OCI-LY3 (cell line): ENCODE measurements at regions not wholly inside any gene's neighbourhood (a gene's known extent, or its start where the extent isn't known, plus 50 kb on each side); places are given as distances from the start of the nearest gene placed in this dataset.
A peak's percentile ranks its signal among the peaks of the same experiment; 100 is the strongest.

ENCODE experiments used
- H2AFZ ChIP-seq: fragments of 200-600, 300-600 bp; shearing (Covaris generic); 2 replicates; pipeline ENCODE4 v1.6.0; 2014; ENCODE audit warnings: antibody characterized with exemption, low read depth, low read length
- H3K27ac ChIP-seq: fragments of 200-600, 300-600 bp; sonication (generic); 2 replicates; pipeline ENCODE4 v1.5.1; 2014; ENCODE audit warnings: mild to moderate bottlenecking, low read length, moderate library complexity, mixed read lengths
- H3K27me3 ChIP-seq: fragments of 200-600, 300-600 bp; sonication (generic); 2 replicates; pipeline ENCODE4 v1.6.1; 2014; ENCODE audit warnings: low read depth, low read length, mixed read lengths
- H3K36me3 ChIP-seq: fragments of 200-600, 300-600 bp; sonication (generic); replicated peaks from 2 replicates; pipeline ENCODE3; 2014; ENCODE audit warnings: low read depth, low read length, mixed read lengths
- H3K4me1 ChIP-seq: fragments of 300-600, 200-600 bp; sonication (generic); 2 replicates; pipeline ENCODE4 v1.6.1; 2014; ENCODE audit warnings: low read length, mixed read lengths
- H3K4me2 ChIP-seq: fragments of 200-600, 300-600 bp; sonication (generic); 2 replicates; pipeline ENCODE4 v1.6.1; 2014; ENCODE audit warnings: low read length, mixed read lengths
- H3K4me3 ChIP-seq: fragments of 300-600, 200-600 bp; sonication (generic); 2 replicates; pipeline ENCODE4 v1.5.1; 2014; ENCODE audit warnings: antibody characterized with exemption, mild to moderate bottlenecking, low read length, moderate library complexity
- H3K79me2 ChIP-seq: fragments of 300-600, 200-600 bp; shearing (Covaris generic); 2 replicates; pipeline ENCODE4 v1.6.1; 2014; ENCODE audit warnings: mild to moderate bottlenecking, low read length, mixed read lengths
- H3K9ac ChIP-seq: fragments of 300-600, 200-600 bp; shearing (Covaris generic); 2 replicates; pipeline ENCODE4 v1.6.0; 2014; ENCODE audit warnings: mild to moderate bottlenecking, low read length, moderate library complexity
- H3K9me3 ChIP-seq: fragments of 200-600, 300-600 bp; shearing (Covaris generic); 2 replicates; pipeline ENCODE4 v1.6.1; 2014; ENCODE audit warnings: low read length, mixed read lengths; ENCODE audit not compliant: insufficient read depth
- H4K20me1 ChIP-seq: fragments of 200-600, 300-600 bp; sonication (generic); 2 replicates; pipeline ENCODE4 v1.6.1; 2016; ENCODE audit warnings: low read length, mixed read lengths; ENCODE audit not compliant: insufficient read depth
- CTCF ChIP-seq: fragments of 200-600, 300-600 bp; sonication (generic); IDR thresholded peaks from 2 replicates; pipeline ENCODE4 v1.5.1; 2014; ENCODE audit warnings: antibody characterized with exemption, low read length, low read depth
- EZH2phosphoT487 ChIP-seq: fragments of 200-600 bp; shearing (Covaris generic); IDR thresholded peaks from 2 replicates; pipeline ENCODE4 v1.6.1; 2018; ENCODE audit warnings: antibody characterized with exemption, mixed run types, low read depth

- Histone ChIP-seq H3K79me2 (no peaks in the 10 kb centered on the region), H3K4me3 (no peak overlapping the region), H3K27ac (no peak overlapping the region), H3K36me3 (no peaks in the 10 kb centered on the region), H3K4me1 (peaks cover 9% of the 10 kb centered on the region), H3K9me3 (no peaks in the 10 kb centered on the region), H3K27me3 (no peaks in the 10 kb centered on the region), H2AFZ (no peak overlapping the region), H3K4me2 (peak overlapping the region; percentile 41), H3K9ac (no peak overlapping the region), H4K20me1 (no peaks in the 10 kb centered on the region)
- TF ChIP-seq CTCF (no peak), EZH2phosphoT487 (no peak)
Observed at GRCh38 chr4:20086799-20087521, 164.7 kb upstream of the SLIT2 start.

GRCh38 chr4:20086067-20086798, 165.5 kb upstream of the SLIT2 start:
- H3K79me2 ChIP-seq = no peaks in the 10 kb centered on the region
- no peaks in the 10 kb centered on the region for H3K9me3 ChIP-seq
- H3K4me1 ChIP-seq = peaks cover 9% of the 10 kb centered on the region
- no peaks in the 10 kb centered on the region for H4K20me1 ChIP-seq
- H2AFZ ChIP-seq = no peak overlapping the region
- no peaks in the 10 kb centered on the region for H3K27me3 ChIP-seq
- H3K36me3 ChIP-seq = no peaks in the 10 kb centered on the region
- H3K27ac ChIP-seq = no peak overlapping the region
- TF ChIP-seq EZH2phosphoT487 (no peak), CTCF (no peak)
- H3K4me2 ChIP-seq = peak overlapping the region; percentile 41
- no peak overlapping the region for H3K4me3 ChIP-seq
- no peak overlapping the region for H3K9ac ChIP-seq

GRCh38 chr4:20085653-20086052, 166.1 kb upstream of the SLIT2 start:
- Histone ChIP-seq H3K79me2 (no peaks in the 10 kb centered on the region), H3K36me3 (no peaks in the 10 kb centered on the region), H3K4me2 (no peak overlapping the region), H3K4me1 (peaks cover 9% of the 10 kb centered on the region), H3K27me3 (no peaks in the 10 kb centered on the region), H2AFZ (no peak overlapping the region), H3K9ac (no peak overlapping the region), H3K4me3 (no peak overlapping the region), H3K9me3 (no peaks in the 10 kb centered on the region), H4K20me1 (no peaks in the 10 kb centered on the region), H3K27ac (no peak overlapping the region)
- TF ChIP-seq CTCF (no peak), EZH2phosphoT487 (no peak)

GRCh38 chr4:20085156-20085555, 166.5 kb upstream of the SLIT2 start:
- peaks cover 9% of the 10 kb centered on the region for H3K4me1 ChIP-seq
- no peaks in the 10 kb centered on the region for H3K36me3 ChIP-seq
- no peak for TF ChIP-seq EZH2phosphoT487
- no peak for TF ChIP-seq CTCF
- no peaks in the 10 kb centered on the region for H4K20me1 ChIP-seq
- H3K4me2 ChIP-seq = no peak overlapping the region
- H2AFZ ChIP-seq = no peak overlapping the region
- no peak overlapping the region for H3K27ac ChIP-seq
- H3K9ac ChIP-seq = no peak overlapping the region
- no peak overlapping the region for H3K4me3 ChIP-seq
- H3K79me2 ChIP-seq = no peaks in the 10 kb centered on the region
- no peaks in the 10 kb centered on the region for H3K27me3 ChIP-seq
- H3K9me3 ChIP-seq = no peaks in the 10 kb centered on the region
